Endothelial cell of umbilical vein (primary cell): ENCODE measurements at regions not wholly inside any gene's neighbourhood (a gene's known extent, or its start where the extent isn't known, plus 50 kb on each side); places are given as distances from the start of the nearest gene placed in this dataset.

Experiments
- BruUV-seq: library from RNA; stranded (reverse); fragments of 400-500 nt; replicated peaks from 2 replicates; lab custom pipeline; 2021; lab: Mats Ljungman, UMichigan
- CTCF ChIA-PET: fragments of 300-600, 350-600 bp; sonication (Branson Sonifier 250); formaldehyde crosslinking; loops from one replicate; lab custom pipeline; 2021; ENCODE audit warnings: antibody characterized with exemption, inconsistent platforms; lab: Charles Lee
- POLR2A ChIA-PET: fragments of 300-600, 350-600 bp; sonication (Branson Sonifier 250); formaldehyde crosslinking; loops from one replicate; lab custom pipeline; 2021; ENCODE audit warnings: antibody characterized with exemption, inconsistent platforms; lab: Charles Lee
- DNase-seq: peaks from one replicate; pipeline ENCODE4 v3.0.0-alpha.2; 2011; ENCODE audit warnings: low read depth, low spot score
- FAIRE-seq: peaks from 2 replicates; lab custom pipeline; 2011; peaks lifted over from hg19 to GRCh38; lab: Jason Lieb, UNC
- H2AFZ ChIP-seq: 2 replicates; pipeline ENCODE4 v1.6.0; 2012; ENCODE audit warnings: low read depth, low read length, control low read depth, inconsistent platforms
- H3K27ac ChIP-seq: 2 replicates; pipeline ENCODE4 v1.5.1; 2011; ENCODE audit warnings: low read depth, mild to moderate bottlenecking, control low read depth, low read length, moderate library complexity; ENCODE audit not compliant: insufficient read depth
- H3K27me3 ChIP-seq, 2 experiments: 2 replicates each; pipeline versions ENCODE4 v1.6.0 to v1.6.1; 2011; ENCODE audit warnings: low read length in 2 of 2, mixed read lengths in 1 of 2; ENCODE audit not compliant: control insufficient read depth in 2 of 2, insufficient read depth in 2 of 2
- H3K36me3 ChIP-seq, 2 experiments: 2 replicates in 1 of 2; 3 replicates in 1 of 2; pipeline ENCODE4 v1.5.1; 2011; ENCODE audit warnings: low read length in 2 of 2, mild to moderate bottlenecking in 1 of 2, moderate library complexity in 1 of 2; ENCODE audit not compliant: control insufficient read depth in 2 of 2, insufficient read depth in 2 of 2; ENCODE audit errors: extremely low read depth in 1 of 2
- H3K4me1 ChIP-seq: 3 replicates; pipeline ENCODE4 v1.5.1; 2011; ENCODE audit warnings: mild to moderate bottlenecking, low read length; ENCODE audit not compliant: control insufficient read depth, insufficient read depth; ENCODE audit errors: extremely low read depth
- H3K4me2 ChIP-seq: 2 replicates; pipeline ENCODE4 v1.6.1; 2011; ENCODE audit warnings: low read length, control low read depth, mixed read lengths; ENCODE audit not compliant: insufficient read depth
- H3K4me3 ChIP-seq, 3 experiments: fragments of 200-600 bp in 1 of 3; sonication (generic), shearing (Covaris generic) in 1 of 3; replicated peaks in 1 of 3; 2 replicates each; pipeline ENCODE4 v1.5.1; 2011 to 2016; ENCODE audit warnings: control low read depth in 3 of 3, low read length in 3 of 3, mild to moderate bottlenecking in 2 of 3, inconsistent platforms in 1 of 3, low read depth in 1 of 3, moderate library complexity in 1 of 3; ENCODE audit not compliant: insufficient read depth in 1 of 3
- H3K79me2 ChIP-seq: 2 replicates; pipeline ENCODE4 v1.6.0; 2012; ENCODE audit warnings: low read length, inconsistent platforms; ENCODE audit not compliant: control insufficient read depth, insufficient read depth
- H3K9ac ChIP-seq: replicated peaks from 2 replicates; pipeline ENCODE3; 2011; ENCODE audit warnings: low read length, control low read depth; ENCODE audit not compliant: insufficient read depth; ENCODE audit errors: extremely low read depth
- H3K9me1 ChIP-seq: replicated peaks from 3 replicates; pipeline ENCODE4 v1.6.0; 2011; ENCODE audit warnings: mild to moderate bottlenecking, low read length; ENCODE audit not compliant: control insufficient read depth, insufficient read depth; ENCODE audit errors: extremely low read depth
- H3K9me3 ChIP-seq: replicated peaks from 2 replicates; pipeline ENCODE4 v1.5.1; 2012; ENCODE audit warnings: low read length, inconsistent platforms; ENCODE audit not compliant: control insufficient read depth, insufficient read depth
- H4K20me1 ChIP-seq: replicated peaks from 2 replicates; pipeline ENCODE3; 2011; ENCODE audit warnings: mild to moderate bottlenecking, low read length; ENCODE audit not compliant: control insufficient read depth, insufficient read depth; ENCODE audit errors: extremely low read depth
- EZH2 ChIP-seq: IDR thresholded peaks from 2 replicates; pipeline ENCODE4 v1.6.1; 2012; ENCODE audit warnings: borderline replicate concordance, low read depth, mild to moderate bottlenecking, moderate library complexity, low read length, inconsistent platforms; ENCODE audit not compliant: severe bottlenecking
- FOS ChIP-seq: IDR thresholded peaks from 2 replicates; pipeline ENCODE4 v1.6.1; 2011; ENCODE audit warnings: mild to moderate bottlenecking, low read length, moderate library complexity, borderline replicate concordance; ENCODE audit not compliant: insufficient read depth
- GATA2 ChIP-seq: IDR thresholded peaks from 2 replicates; pipeline ENCODE4 v1.7.0; 2011; ENCODE audit warnings: low read depth, mild to moderate bottlenecking, moderate library complexity, mixed read lengths, low read length; ENCODE audit not compliant: insufficient read length, insufficient read depth
- JUN ChIP-seq: IDR thresholded peaks from 2 replicates; pipeline ENCODE4 v1.6.1; 2011; ENCODE audit warnings: borderline replicate concordance, low read depth; ENCODE audit not compliant: insufficient read length, insufficient read depth
- MYC ChIP-seq: IDR thresholded peaks from one replicate; pipeline ENCODE4 v1.6.1; 2011; ENCODE audit warnings: mild to moderate bottlenecking, low read depth, low read length
- POLR2A ChIP-seq: IDR thresholded peaks from 2 replicates; pipeline ENCODE4 v1.6.1; 2012; ENCODE audit warnings: low read depth, mild to moderate bottlenecking, control low read depth, low read length
- POLR2AphosphoS5 ChIP-seq: IDR thresholded peaks from 2 replicates; pipeline ENCODE4 v1.6.1; 2012; ENCODE audit warnings: low read depth, mild to moderate bottlenecking, control low read depth, low read length, moderate library complexity; ENCODE audit not compliant: insufficient read depth
- dilution Hi-C: fragments of 300-500 bp; cut with MboI; formaldehyde crosslinking; loops from one replicate; pipeline ENCODE4 v1.15.0; 2019; ENCODE audit warnings: low sequenced_read_pairs; ENCODE audit not compliant: extremely low pct_ligation_motif_present
- intact Hi-C: fragments of 100-400 bp; cut with micrococcal nuclease; formaldehyde crosslinking; loops from one replicate; pipeline ENCODE4 v1.10.0; 2022
- TF ChIP-seq, protein P1 (sequence below), 2 donors: IDR thresholded peaks; 1 replicate in 1 of 2; 2 replicates in 1 of 2; pipeline ENCODE4 v1.5.1; 2011; ENCODE audit warnings: low read length in 2 of 2, mild to moderate bottlenecking in 2 of 2, moderate library complexity in 2 of 2, control low read depth in 1 of 2, inconsistent platforms in 1 of 2, low read depth in 1 of 2; ENCODE audit not compliant: insufficient read depth in 1 of 2; ENCODE audit errors: extremely low read depth in 1 of 2
- TF ChIP-seq, protein P2 (sequence below): IDR thresholded peaks from 2 replicates; pipeline ENCODE4 v1.6.1; 2011; ENCODE audit not compliant: insufficient read depth, insufficient read length

DNA sequence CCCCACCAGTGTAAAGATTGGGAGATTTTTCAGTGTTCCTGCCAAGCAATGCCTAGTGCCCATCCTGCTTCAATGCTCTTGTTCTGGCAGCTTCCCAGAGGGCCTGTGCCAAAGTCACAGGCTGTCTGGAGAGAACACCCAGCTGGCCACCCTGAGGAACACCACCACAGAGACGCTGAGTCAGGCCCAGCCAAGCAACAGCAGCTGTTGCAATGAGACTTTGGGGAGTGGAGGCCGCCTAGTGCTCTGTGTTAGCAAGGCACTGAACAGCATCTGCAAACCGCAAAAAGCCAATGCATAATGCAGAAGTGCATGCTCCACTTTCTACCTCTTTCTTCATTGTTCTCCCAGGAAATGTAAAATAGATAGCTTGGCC is 168.1 kb downstream of the NXPE2 start:
- no peaks in the 10 kb centered on the region for H3K9me3 ChIP-seq
- no peak overlapping the region for H3K27ac ChIP-seq
- no TSS peak for BruUV-seq
- no peak overlapping the region for H3K9ac ChIP-seq
- no peak overlapping the region for H3K4me2 ChIP-seq
- H2AFZ ChIP-seq = no peak overlapping the region
- no peaks in the 10 kb centered on the region for H3K27me3 ChIP-seq
- no peaks in the 10 kb centered on the region for H3K79me2 ChIP-seq
- dilution Hi-C loops = no loop called here
- DNase-seq (no peak), FAIRE-seq (no peak)
- no peak overlapping the region for H3K4me3 ChIP-seq
- H4K20me1 ChIP-seq = no peaks in the 10 kb centered on the region
- TF ChIP-seq FOS = no peak
- TF ChIP-seq EZH2 = no peak
- TF ChIP-seq, protein P1, sequence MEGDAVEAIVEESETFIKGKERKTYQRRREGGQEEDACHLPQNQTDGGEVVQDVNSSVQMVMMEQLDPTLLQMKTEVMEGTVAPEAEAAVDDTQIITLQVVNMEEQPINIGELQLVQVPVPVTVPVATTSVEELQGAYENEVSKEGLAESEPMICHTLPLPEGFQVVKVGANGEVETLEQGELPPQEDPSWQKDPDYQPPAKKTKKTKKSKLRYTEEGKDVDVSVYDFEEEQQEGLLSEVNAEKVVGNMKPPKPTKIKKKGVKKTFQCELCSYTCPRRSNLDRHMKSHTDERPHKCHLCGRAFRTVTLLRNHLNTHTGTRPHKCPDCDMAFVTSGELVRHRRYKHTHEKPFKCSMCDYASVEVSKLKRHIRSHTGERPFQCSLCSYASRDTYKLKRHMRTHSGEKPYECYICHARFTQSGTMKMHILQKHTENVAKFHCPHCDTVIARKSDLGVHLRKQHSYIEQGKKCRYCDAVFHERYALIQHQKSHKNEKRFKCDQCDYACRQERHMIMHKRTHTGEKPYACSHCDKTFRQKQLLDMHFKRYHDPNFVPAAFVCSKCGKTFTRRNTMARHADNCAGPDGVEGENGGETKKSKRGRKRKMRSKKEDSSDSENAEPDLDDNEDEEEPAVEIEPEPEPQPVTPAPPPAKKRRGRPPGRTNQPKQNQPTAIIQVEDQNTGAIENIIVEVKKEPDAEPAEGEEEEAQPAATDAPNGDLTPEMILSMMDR (IDR thresholded peaks at IDR 0.05; ENCODE audit: extremely low read depth in 1 of 2, insufficient read depth in 1 of 2, low read depth in 1 of 2, low read length in 2 of 2) = no peak
- TF ChIP-seq JUN = no peak
- no peak for TF ChIP-seq GATA2
- TF ChIP-seq, protein P2, sequence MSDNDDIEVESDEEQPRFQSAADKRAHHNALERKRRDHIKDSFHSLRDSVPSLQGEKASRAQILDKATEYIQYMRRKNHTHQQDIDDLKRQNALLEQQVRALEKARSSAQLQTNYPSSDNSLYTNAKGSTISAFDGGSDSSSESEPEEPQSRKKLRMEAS = no peak
- TF ChIP-seq POLR2AphosphoS5 = no peak
- TF ChIP-seq MYC = no peak
- TF ChIP-seq POLR2A = no peak
- H3K9me1 ChIP-seq = no peaks in the 10 kb centered on the region
- intact Hi-C loops = no loop called here
- no peaks in the 10 kb centered on the region for H3K36me3 ChIP-seq
- ChIA-PET CTCF (no interaction called here), POLR2A (no interaction called here)
- H3K4me1 ChIP-seq = no peaks in the 10 kb centered on the region
